ENCODE measurements at regions not wholly inside any gene's neighbourhood (a gene's known extent, or its start where the extent isn't known, plus 50 kb on each side); places are given as distances from the start of the nearest gene placed in this dataset.

DNA sequence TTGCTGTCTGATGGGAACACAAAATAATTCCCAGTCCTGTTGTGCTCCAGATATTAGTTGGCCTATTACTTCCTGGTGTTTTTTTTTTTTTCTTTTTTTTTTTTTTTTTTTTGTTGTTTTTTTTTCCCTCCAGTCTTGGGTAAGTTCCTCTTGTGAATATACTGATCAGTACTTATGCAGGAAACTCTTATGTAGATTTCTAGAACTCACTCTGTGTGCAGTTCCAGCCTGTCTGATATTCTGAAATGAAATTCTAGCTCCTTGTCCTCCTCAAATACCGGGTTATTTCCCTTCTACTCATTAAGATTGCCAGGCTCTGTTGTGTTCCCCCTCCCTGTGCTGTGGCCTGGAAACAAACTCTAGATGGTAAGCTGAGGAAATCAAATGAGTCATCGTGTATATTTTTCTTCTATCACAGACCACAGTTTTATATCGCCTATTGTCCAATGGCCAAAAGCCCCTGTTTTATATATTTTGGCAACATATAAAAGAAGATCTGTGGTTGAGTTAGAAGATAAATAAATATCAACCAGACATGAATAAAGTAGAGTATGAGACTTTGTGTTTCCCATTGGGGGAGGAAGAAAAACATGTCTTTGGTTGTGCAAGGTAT lies 124.3 kb upstream of the UGT8 start:
- H3K4me3 ChIP-seq (ENCODE audit: low read depth, low read length) = no peak overlapping the region
- TF ChIP-seq, protein P1, sequence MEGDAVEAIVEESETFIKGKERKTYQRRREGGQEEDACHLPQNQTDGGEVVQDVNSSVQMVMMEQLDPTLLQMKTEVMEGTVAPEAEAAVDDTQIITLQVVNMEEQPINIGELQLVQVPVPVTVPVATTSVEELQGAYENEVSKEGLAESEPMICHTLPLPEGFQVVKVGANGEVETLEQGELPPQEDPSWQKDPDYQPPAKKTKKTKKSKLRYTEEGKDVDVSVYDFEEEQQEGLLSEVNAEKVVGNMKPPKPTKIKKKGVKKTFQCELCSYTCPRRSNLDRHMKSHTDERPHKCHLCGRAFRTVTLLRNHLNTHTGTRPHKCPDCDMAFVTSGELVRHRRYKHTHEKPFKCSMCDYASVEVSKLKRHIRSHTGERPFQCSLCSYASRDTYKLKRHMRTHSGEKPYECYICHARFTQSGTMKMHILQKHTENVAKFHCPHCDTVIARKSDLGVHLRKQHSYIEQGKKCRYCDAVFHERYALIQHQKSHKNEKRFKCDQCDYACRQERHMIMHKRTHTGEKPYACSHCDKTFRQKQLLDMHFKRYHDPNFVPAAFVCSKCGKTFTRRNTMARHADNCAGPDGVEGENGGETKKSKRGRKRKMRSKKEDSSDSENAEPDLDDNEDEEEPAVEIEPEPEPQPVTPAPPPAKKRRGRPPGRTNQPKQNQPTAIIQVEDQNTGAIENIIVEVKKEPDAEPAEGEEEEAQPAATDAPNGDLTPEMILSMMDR (IDR thresholded peaks at IDR 0.05; ENCODE audit: low read depth, low read length, missing control alignments) = no peak
- DNase-seq (ENCODE audit: low read depth) = no peak

DNA sequence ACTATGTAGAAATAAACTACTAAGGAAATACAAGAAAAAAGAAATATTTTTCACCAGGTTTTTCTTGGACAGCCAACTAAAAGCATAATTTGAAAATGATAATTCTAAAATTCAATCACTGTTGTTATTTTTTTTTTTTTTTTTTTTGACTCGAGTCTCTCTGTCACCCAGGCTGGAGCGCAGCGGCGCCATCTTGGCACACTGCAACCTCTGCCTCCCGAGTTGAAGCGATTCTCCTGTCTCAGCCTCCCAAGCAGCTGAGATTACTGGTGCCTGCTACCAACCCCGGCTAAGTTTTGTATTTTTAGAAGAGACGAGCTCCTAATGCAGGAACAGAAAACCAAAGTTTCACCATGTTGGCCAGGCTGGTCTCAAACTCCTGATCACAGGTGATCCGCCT lies 122.3 kb upstream of the UGT8 start:
- TF ChIP-seq, protein P1 (IDR thresholded peaks at IDR 0.05; ENCODE audit: low read depth, low read length, missing control alignments) = no peak
- DNase-seq (ENCODE audit: low read depth) = no peak
- H3K4me3 ChIP-seq (ENCODE audit: low read depth, low read length) = no peak overlapping the region

DNA sequence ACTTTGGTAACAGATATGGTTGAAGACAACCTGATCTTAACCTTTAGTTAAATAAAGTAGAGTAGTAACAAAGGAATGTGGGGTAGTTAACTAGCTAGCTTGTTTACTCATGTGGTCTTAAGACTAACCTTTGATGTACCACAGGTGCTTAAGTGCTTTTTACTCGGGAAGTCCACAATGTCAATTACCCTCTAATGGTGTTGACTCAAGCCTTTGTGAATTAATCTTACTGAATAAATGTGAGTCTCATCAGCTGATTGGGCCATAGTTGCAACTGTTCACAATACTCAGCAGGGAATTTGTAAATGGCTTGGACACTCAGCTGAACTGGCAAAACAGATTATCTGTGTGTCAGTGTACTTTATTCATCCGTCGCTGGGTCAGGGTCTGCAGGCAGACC lies 119.0 kb upstream of the UGT8 start:
- H3K4me3 ChIP-seq (ENCODE audit: low read depth, low read length) = no peak overlapping the region
- TF ChIP-seq, protein P1 (IDR thresholded peaks at IDR 0.05; ENCODE audit: low read depth, low read length, missing control alignments) = no peak
- DNase-seq (ENCODE audit: low read depth) = no peak

GRCh38 chr4:114481856-114482255 lies 116.8 kb upstream of the UGT8 start:
- TF ChIP-seq, protein P1 (IDR thresholded peaks at IDR 0.05; ENCODE audit: low read depth, low read length, missing control alignments) = no peak
- no peak for DNase-seq (ENCODE audit: low read depth)
- no peak overlapping the region for H3K4me3 ChIP-seq (ENCODE audit: low read depth, low read length)

DNA sequence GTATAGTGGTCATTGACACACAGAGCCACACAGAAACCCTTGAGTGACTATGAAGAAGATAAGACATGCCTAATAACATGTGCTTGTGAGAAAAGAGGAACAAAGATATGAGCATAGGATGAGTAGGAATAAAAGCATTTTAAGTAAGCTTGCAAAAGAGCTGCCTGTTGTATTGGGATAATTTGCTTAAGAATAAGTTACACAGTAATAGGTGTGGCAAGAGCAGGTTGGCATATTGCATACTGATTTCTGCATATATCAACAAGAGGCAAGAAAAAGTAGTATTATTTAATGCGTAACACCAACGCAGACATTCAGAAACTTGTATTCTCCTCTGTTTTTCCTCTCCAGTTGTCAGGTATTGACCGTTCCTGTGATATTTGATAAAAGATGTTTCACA lies 111.5 kb upstream of the UGT8 start:
- no peak for DNase-seq (ENCODE audit: low read depth)
- TF ChIP-seq, protein P1 (IDR thresholded peaks at IDR 0.05; ENCODE audit: low read depth, low read length, missing control alignments) = no peak
- no peak overlapping the region for H3K4me3 ChIP-seq (ENCODE audit: low read depth, low read length)

DNA sequence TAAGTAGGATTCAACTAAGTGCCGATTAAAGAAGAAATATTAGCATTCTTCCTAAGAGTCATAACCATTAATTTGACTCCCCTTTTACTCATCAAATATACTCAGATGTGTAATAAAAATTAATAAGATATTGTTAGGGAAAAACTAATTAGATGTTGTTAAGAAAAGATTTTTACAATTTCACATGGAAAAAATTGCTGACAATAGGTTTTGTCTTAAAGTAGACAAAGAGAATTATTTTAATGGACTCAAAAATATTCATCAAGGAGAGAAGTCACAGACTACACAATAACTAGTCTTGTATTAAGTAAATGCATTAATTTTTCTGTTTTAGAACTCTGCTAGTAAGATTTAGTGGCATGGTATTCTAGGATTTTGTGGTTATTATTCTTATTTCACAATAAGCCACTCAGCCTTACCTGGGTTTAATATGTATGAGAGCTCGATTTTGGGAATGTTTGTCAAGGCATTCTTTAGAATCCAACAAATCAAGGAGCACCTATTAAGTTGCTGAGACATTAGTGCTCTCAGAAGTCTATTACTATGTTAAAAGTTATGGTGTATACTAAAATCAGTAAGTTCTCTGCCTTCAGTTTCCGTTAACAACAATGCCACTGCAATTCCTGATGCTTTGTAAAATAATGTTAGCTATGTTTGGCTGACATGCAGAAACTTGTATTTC lies 110.2 kb upstream of the UGT8 start:
- no peak overlapping the region for H3K4me3 ChIP-seq (ENCODE audit: low read depth, low read length)
- no peak for DNase-seq (ENCODE audit: low read depth)

More for the DNA sequence above, 110.2 kb upstream of the UGT8 start:
- TF ChIP-seq, protein P1 (IDR thresholded peaks at IDR 0.05; ENCODE audit: low read depth, low read length, missing control alignments) = no peak
